Right renal pelvis (tissue), 4 donors: ENCODE measurements at regions not wholly inside any gene's neighbourhood (a gene's known extent, or its start where the extent isn't known, plus 50 kb on each side); places are given as distances from the start of the nearest gene placed in this dataset.

Source experiments
- DNase-seq, 4 donors: peaks; one replicate each; pipeline ENCODE4 v3.0.0-alpha.2; 2013; ENCODE audit warnings: low read depth in 4 of 4, low spot score in 3 of 4, missing footprints in 1 of 4

- DNase-seq = no peak
These were observed 62.1 kb upstream of the NPAS2 start for GRCh38 chr2:100757621-100758394.

- DNase-seq = no peak
These were observed 60.0 kb upstream of the NPAS2 start for GRCh38 chr2:100759901-100760300.

GRCh38 chr2:100761365-100761764 lies 58.6 kb upstream of the NPAS2 start:
- DNase-seq = no peak

- DNase-seq = no peak
These were observed 55.5 kb upstream of the NPAS2 start for GRCh38 chr2:100764430-100764829.

- no peak for DNase-seq
These were observed 54.5 kb upstream of the NPAS2 start for GRCh38 chr2:100765481-100765880.

GRCh38 chr2:100766256-100766655 lies 53.7 kb upstream of the NPAS2 start:
- no peak for DNase-seq

- DNase-seq = no peak
These were observed 53.1 kb upstream of the NPAS2 start for GRCh38 chr2:100766806-100767205.

GRCh38 chr2:100767224-100767653 lies 52.7 kb upstream of the NPAS2 start:
- DNase-seq = no peak

GRCh38 chr2:100767810-100768806 lies 51.8 kb upstream of the NPAS2 start:
- DNase-seq = no peak
